ENCODE measurements at regions not wholly inside any gene's neighbourhood (a gene's known extent, or its start where the extent isn't known, plus 50 kb on each side); places are given as distances from the start of the nearest gene placed in this dataset.

DNA sequence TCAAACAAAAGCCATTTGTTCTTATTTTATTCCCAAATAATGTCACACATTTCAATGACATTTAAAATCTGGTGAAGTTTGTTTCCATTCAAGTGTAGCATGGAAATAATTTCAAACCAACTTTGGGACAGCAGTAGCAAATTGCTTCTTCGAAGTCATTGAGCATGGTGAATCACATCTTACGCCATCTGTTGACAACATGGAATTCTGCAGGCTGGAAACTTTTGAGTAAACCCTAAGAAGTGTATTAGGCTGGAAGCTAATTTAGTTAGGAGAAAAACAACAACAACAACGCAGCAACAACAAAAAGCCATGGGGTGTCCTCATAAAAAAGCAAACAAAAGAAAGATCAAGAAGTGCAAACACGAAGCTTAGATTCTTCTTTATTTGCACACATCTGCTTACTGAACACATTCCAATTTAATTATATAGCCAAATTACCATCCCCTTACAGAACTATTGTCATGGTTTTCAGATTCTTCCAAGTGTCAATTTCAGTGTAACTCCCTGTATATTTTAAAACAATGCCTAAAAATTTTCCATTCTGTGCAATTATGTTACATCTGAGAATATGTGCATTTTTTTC, 659.0 kb upstream of the CDH7 start:
- Histone ChIP-seq H3K4me1 (no peaks in the 10 kb centered on the region), H3K36me3 (no peaks in the 10 kb centered on the region), H3K9me3 (no peaks in the 10 kb centered on the region), H3K27me3 (no peaks in the 10 kb centered on the region), H3K4me3 (no peak overlapping the region), H3K27ac (no peak overlapping the region)
- no peak for DNase-seq
- no peak for TF ChIP-seq POLR2A (IDR thresholded peaks at IDR 0.05)
- TF ChIP-seq, protein P1, sequence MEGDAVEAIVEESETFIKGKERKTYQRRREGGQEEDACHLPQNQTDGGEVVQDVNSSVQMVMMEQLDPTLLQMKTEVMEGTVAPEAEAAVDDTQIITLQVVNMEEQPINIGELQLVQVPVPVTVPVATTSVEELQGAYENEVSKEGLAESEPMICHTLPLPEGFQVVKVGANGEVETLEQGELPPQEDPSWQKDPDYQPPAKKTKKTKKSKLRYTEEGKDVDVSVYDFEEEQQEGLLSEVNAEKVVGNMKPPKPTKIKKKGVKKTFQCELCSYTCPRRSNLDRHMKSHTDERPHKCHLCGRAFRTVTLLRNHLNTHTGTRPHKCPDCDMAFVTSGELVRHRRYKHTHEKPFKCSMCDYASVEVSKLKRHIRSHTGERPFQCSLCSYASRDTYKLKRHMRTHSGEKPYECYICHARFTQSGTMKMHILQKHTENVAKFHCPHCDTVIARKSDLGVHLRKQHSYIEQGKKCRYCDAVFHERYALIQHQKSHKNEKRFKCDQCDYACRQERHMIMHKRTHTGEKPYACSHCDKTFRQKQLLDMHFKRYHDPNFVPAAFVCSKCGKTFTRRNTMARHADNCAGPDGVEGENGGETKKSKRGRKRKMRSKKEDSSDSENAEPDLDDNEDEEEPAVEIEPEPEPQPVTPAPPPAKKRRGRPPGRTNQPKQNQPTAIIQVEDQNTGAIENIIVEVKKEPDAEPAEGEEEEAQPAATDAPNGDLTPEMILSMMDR (IDR thresholded peaks at IDR 0.05), result no peak
- intact Hi-C loops (cut with DNase I; ENCODE audit: low total_unique reads), result no loop called here

DNA sequence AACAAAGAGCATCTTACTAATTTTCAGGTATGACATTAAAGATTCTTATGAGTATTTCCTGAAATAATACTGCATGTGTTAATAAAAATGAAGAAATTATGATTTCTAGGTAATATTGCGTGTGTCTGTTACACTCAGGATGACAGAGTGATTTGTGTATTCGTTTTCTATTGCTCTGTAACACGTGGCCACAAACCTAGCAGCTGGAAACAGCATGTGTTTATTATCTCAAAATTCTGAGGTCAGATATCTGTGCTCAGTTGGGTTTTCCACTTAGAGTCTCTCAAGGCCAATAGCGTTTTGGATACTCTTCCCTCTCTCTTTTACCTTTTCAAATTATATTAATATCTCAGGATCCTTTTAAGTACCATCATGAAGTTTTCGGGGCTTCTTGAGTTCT, 667.9 kb upstream of the CDH7 start:
- Histone ChIP-seq H3K9me3 (no peaks in the 10 kb centered on the region), H3K4me3 (no peak overlapping the region), H3K4me1 (no peaks in the 10 kb centered on the region), H3K27ac (no peak overlapping the region), H3K36me3 (no peaks in the 10 kb centered on the region), H3K27me3 (no peaks in the 10 kb centered on the region)
- intact Hi-C loops (cut with DNase I; ENCODE audit: low total_unique reads), result no loop called here
- no peak for DNase-seq
- TF ChIP-seq POLR2A (IDR thresholded peaks at IDR 0.05), result no peak

DNA sequence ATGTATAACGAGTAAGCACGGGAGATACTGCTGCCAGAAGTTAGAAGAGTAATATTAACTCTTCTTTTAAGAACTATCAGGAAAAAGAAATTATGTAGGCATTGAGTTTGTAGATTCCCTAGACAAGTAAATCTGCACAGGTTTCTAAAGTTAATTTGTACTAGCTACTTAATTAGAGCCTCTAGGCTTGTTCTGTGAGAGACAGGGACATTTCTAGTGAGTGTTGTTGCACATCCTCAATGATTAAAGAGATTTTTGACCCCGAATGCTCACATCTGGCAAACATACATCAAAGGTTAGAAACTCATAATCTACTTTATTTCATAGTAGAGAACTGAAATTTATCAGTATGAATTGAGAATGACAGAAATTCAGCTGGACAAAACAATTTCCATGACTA, 669.0 kb upstream of the CDH7 start:
- Histone ChIP-seq H3K27ac (no peak overlapping the region), H3K36me3 (no peaks in the 10 kb centered on the region), H3K4me1 (no peaks in the 10 kb centered on the region), H3K27me3 (no peaks in the 10 kb centered on the region), H3K4me3 (no peak overlapping the region), H3K9me3 (no peaks in the 10 kb centered on the region)
- intact Hi-C loops (cut with DNase I; ENCODE audit: low total_unique reads), result no loop called here
- TF ChIP-seq, protein P1 (IDR thresholded peaks at IDR 0.05), result no peak
- TF ChIP-seq POLR2A (IDR thresholded peaks at IDR 0.05), result no peak
- no peak for DNase-seq

DNA sequence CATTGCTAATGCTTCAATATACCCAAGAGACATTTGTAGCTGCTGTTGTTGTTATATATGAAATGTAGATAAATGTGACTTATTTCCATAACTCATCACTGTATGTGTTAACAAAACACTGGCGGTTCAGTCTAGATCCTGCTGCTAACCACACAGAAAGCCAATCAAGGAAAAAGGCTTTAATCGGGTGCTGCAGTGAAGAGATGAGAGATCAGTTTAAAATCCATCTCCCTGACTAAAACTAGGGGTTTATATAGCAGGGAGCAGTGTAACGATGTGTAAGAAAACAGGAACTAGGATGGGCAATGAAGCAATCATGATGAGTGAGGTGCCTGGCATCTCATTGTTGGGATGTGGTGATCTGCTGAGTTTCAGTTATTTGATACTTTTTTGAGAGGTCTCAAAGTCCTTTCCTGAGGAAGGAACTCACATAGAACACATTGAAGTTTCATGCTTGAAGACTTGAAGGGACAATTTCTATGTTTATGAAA, 677.7 kb upstream of the CDH7 start:
- no peak overlapping the region for H3K4me3 ChIP-seq
- H3K27ac ChIP-seq, result no peak overlapping the region
- intact Hi-C loops (cut with DNase I; ENCODE audit: low total_unique reads), result no loop called here
- TF ChIP-seq, protein P1 (IDR thresholded peaks at IDR 0.05), result no peak
- no peak for TF ChIP-seq POLR2A (IDR thresholded peaks at IDR 0.05)
- DNase-seq, result no peak
- no peaks in the 10 kb centered on the region for H3K4me1 ChIP-seq
- H3K27me3 ChIP-seq, result no peaks in the 10 kb centered on the region
- H3K36me3 ChIP-seq, result no peaks in the 10 kb centered on the region
- no peaks in the 10 kb centered on the region for H3K9me3 ChIP-seq

DNA sequence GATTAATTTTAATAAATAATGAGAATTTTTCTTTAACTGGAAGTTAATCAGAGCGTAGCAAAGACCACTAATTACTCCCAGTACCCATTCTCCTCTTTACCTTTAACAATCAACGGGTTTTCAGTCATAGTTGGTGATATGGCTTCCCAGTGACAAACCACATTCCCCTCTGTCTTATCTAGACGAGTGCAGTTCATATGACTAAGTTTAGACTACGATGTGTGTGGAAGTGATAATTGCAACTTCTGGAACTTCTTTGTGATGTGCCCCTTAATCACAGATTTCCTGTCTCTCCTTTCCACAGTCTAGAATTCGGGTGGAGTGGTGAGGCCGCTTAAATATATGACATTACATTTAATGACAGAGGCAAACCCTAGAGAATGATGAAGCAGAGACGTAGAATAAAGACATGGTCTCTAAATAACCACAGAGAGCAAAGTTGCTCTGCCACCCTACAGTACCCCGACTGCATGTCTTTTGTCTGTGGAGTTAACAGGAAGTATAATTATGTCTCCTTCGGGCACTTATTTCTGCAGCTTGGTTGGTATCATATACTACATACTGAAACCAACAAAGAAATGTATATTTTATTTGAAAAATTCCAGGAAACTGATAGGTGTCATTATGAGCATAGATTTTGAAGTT, 693.3 kb upstream of the CDH7 start:
- TF ChIP-seq POLR2A (IDR thresholded peaks at IDR 0.05), result no peak
- TF ChIP-seq, protein P1 (IDR thresholded peaks at IDR 0.05), result no peak
- H3K27me3 ChIP-seq, result no peaks in the 10 kb centered on the region
- H3K4me3 ChIP-seq, result no peak overlapping the region
- H3K36me3 ChIP-seq, result no peaks in the 10 kb centered on the region
- no peak for DNase-seq
- intact Hi-C loops (cut with DNase I; ENCODE audit: low total_unique reads), result no loop called here
- peaks cover 0 to 5% of the 10 kb centered on the region in 2 donors for H3K9me3 ChIP-seq
- H3K27ac ChIP-seq, result no peak overlapping the region
- no peaks in the 10 kb centered on the region for H3K4me1 ChIP-seq
